ENCODE measurements at regions not wholly inside any gene's neighbourhood (a gene's known extent, or its start where the extent isn't known, plus 50 kb on each side); places are given as distances from the start of the nearest gene placed in this dataset.

- TF ChIP-seq EZH2 (IDR thresholded peaks at IDR 0.05) (no peak), POLR2AphosphoS5 (IDR thresholded peaks at IDR 0.05; ENCODE audit: borderline replicate concordance, low read depth, low read length) (no peak), FOXP2 (optimal IDR thresholded peaks at IDR 0.05; ENCODE audit: control extremely low read depth, extremely low read length, insufficient read depth) (no peak)
Measured at GRCh38 chr3:178329936-178330335, 206.3 kb upstream of the KCNMB2 start.

All from SK-N-MC (cell line).